Cardiac muscle cell (in vitro differentiated cells and primary cell): ENCODE measurements at regions not wholly inside any gene's neighbourhood (a gene's known extent, or its start where the extent isn't known, plus 50 kb on each side); places are given as distances from the start of the nearest gene placed in this dataset.

Experiments used
- DNase-seq, 2 donors: peaks; one replicate each; pipeline versions ENCODE4 v3.0.0 to v3.0.0-alpha.2; 2010 to 2017; ENCODE audit warnings: low read depth in 1 of 2, low spot score in 1 of 2
- H3K27ac ChIP-seq: fragments of 200-600 bp; sonication (generic); 2 replicates; pipeline ENCODE4 v1.5.1; 2016
- H3K27me3 ChIP-seq: fragments of 200-600 bp; sonication (generic); 2 replicates; pipeline ENCODE4 v1.6.0; 2016; ENCODE audit warnings: control low read depth
- H3K36me3 ChIP-seq: fragments of 200-600 bp; sonication (generic); 2 replicates; pipeline ENCODE4 v1.5.1; 2016; ENCODE audit warnings: control low read depth
- H3K4me1 ChIP-seq: fragments of 200-600 bp; sonication (generic); 2 replicates; pipeline ENCODE4 v1.8.1; 2017; ENCODE audit warnings: low read depth, mild to moderate bottlenecking, mixed run types
- H3K4me3 ChIP-seq: fragments of 200-600 bp; sonication (generic); 2 replicates; pipeline ENCODE4 v1.5.1; 2016; ENCODE audit warnings: mild to moderate bottlenecking
- H3K9me3 ChIP-seq: fragments of 200-600 bp; sonication (generic); 2 replicates; pipeline ENCODE4 v1.5.1; 2017; ENCODE audit warnings: low read depth, mild to moderate bottlenecking, control low read depth
- CTCF ChIP-seq: IDR thresholded peaks from 2 replicates; pipeline ENCODE4 v1.5.1; 2012; ENCODE audit warnings: low read depth, mild to moderate bottlenecking, low read length

DNA sequence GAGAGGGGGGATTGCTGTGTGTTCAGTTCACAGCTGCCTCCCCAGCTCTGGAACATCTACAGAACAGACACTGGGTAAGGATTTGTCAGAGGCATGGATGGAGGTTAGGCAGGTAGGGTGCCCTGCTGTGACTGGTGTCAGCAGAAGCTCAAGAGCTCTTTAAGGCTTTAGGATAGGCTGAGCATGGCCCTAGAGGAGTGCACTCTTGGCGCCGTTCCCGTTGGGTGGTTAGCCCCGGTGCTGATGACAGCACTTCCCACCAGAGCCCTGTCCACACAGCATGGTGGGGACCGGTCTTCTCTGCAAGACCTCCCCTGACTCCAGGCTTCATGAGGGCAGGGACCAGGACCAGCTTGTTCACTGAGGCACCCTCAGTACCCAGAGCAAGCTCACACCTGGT lies 262.0 kb downstream of the BMP7 start:
- no peak for TF ChIP-seq CTCF
- DNase-seq, result no peak

DNA sequence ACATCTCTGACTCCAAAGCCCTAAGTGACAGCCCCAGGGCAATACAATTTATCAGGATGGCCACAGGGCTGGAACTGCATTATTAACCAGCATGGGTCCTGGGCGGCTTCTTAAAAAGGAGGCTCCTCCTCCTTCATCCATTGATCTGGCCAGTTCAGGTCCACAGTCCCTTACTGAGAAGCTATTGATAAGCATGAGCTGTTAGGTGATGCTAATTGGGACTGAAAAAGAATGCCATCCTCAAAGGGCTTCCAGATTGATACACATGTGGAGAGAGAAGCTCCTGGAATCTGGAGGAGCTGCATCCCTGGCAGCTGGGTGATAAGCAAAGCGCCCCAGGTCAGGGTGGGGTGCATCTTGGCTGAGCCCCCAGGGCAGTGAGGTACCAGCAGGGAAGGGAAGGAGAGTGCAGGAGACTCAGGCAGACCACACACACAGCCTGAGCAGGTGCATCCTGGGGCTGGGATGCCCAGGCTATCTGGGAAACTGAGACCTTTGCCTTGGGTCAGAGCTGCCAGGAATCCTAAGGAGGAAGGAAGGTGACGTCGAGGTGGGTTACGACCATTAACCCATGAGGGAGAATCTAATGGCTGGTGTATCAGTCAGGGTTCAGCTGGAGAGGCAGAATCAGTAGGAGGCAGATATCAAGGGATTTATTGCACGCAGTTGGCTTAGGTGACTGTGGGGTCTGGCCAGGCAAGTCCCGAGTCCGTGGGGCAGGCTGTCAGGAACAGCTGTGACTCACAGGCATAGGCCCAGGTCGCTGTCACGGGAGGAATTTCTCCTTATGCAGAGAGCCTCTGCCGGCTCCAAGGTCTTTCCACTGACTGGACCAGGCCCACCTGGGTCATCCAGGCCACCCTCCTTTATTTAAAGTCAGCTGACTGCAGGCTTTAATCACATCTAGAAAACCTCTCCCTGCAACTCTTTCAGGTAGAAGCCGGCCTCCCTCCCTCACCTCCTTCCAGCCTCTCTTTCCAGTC lies 261.2 kb downstream of the BMP7 start:
- Histone ChIP-seq H3K4me3 (no peak overlapping the region), H3K27me3 (no peaks in the 10 kb centered on the region), H3K4me1 (no peaks in the 10 kb centered on the region), H3K9me3 (no peaks in the 10 kb centered on the region), H3K27ac (no peak overlapping the region), H3K36me3 (no peaks in the 10 kb centered on the region)
- TF ChIP-seq CTCF, result no peak
- DNase-seq, result no peak

More for the DNA sequence above, 262.0 kb downstream of the BMP7 start:
- Histone ChIP-seq H3K27ac (no peak overlapping the region), H3K4me1 (no peaks in the 10 kb centered on the region), H3K36me3 (no peaks in the 10 kb centered on the region), H3K27me3 (no peaks in the 10 kb centered on the region), H3K9me3 (no peaks in the 10 kb centered on the region), H3K4me3 (no peak overlapping the region)

DNA sequence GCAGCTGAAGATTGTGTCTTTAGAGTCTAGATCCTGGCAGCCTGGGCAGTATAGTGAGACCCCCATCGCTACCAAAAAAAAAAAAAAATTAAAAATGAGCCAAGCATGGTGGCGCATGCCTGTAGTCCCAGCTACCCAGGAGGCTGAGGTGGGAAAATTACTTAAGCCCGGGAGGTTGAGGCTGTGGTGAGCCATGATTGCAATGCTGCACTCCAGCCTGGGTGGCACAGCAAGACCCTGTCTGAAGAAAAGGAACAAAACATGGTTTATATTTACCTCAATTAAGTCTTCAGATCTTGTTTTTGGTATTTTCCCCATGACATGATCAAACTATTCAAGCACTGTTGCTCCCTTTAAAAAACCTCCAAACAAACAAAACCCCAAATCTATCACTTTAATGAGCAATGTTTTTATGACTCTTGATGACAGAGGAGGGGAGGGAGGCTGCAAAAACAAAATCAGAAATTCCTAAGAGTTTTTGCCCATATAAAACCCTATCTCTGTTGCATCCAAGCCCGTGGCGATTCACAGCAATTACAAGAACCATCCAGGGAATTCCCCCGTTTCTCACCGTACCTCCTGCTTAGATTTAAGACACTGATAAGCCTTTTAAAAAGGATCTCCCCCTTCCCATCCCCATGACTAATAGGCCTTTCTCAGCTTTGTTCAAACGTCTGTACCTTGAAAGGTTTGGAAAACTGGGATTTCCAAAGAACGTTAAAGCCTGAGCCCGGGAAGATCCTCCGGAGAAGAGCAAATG lies 259.9 kb downstream of the BMP7 start:
- TF ChIP-seq CTCF, result no peak
- Histone ChIP-seq H3K27me3 (no peaks in the 10 kb centered on the region), H3K36me3 (no peaks in the 10 kb centered on the region), H3K9me3 (no peaks in the 10 kb centered on the region), H3K27ac (no peak overlapping the region), H3K4me1 (no peaks in the 10 kb centered on the region), H3K4me3 (no peak overlapping the region)
- no peak for DNase-seq

DNA sequence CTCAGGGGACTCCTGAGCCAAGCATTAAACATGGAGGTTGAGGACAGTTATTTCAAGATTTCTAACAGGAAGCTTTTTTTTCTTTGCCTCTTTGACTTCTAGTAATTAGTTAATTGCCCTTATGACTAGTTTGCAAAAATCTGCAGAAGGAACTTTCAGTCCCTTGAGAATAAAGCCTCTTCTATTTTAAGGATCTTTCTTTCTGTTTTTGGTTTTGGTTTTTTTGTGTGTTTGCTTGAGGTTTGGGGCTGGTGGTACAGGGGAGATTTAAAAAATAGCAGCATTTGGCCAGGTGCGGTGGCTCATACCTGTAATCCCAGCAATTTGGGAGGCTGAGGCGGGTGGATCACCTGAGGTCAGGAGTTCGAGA lies 259.3 kb downstream of the BMP7 start:
- Histone ChIP-seq H3K9me3 (no peaks in the 10 kb centered on the region), H3K4me1 (no peaks in the 10 kb centered on the region), H3K27me3 (no peaks in the 10 kb centered on the region), H3K4me3 (no peak overlapping the region), H3K27ac (no peak overlapping the region), H3K36me3 (no peaks in the 10 kb centered on the region)
- no peak for DNase-seq
- no peak for TF ChIP-seq CTCF

DNA sequence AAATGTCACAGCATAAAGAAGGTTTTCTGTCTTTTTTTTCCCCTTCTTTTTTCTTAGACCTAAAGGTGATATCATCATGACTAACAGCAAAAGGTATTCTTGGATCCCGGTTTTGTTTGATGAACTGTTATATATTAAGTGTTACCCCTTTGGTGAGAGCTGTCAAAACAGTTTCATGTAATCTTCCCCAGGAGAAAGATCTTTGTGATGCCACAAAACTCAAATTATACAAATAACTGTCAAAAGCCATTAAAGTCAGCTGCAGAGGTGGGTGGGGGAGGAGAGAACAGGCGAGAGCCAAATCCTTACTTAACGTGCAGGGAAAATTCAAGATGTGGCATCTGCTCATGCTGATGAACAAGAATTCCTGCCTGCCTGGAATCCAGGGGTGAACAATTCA lies 258.2 kb downstream of the BMP7 start:
- H3K36me3 ChIP-seq, result no peaks in the 10 kb centered on the region
- H3K9me3 ChIP-seq, result no peaks in the 10 kb centered on the region
- TF ChIP-seq CTCF, result no peak
- H3K27me3 ChIP-seq, result no peaks in the 10 kb centered on the region
- no peak for DNase-seq
- no peak overlapping the region for H3K4me3 ChIP-seq
- no peak overlapping the region for H3K27ac ChIP-seq
- no peaks in the 10 kb centered on the region for H3K4me1 ChIP-seq
